ENCODE measurements at regions not wholly inside any gene's neighbourhood (a gene's known extent, or its start where the extent isn't known, plus 50 kb on each side); places are given as distances from the start of the nearest gene placed in this dataset.

- TF ChIP-seq CTCF (IDR thresholded peaks at IDR 0.05) (no peak), POLR2AphosphoS5 (IDR thresholded peaks at IDR 0.05; ENCODE audit: insufficient read depth in 1 of 2, low read depth in 1 of 2) (no peak)
Observed at GRCh38 chr2:131724019-131724418, 196.3 kb downstream of the CCDC74A start.
